ENCODE measurements at regions not wholly inside any gene's neighbourhood (a gene's known extent, or its start where the extent isn't known, plus 50 kb on each side); places are given as distances from the start of the nearest gene placed in this dataset.
"Not testable (repeated sequence)": the region's sequence is repeated elsewhere in the genome, so short reads cannot be mapped to it uniquely, and the experiment has no call there.

GRCh38 chr1:54474310-54475251 lies 68.4 kb upstream of the SSBP3 start:
- peak; percentile 80 for DNase-seq

GRCh38 chr1:54471588-54471987 lies 65.4 kb upstream of the SSBP3 start:
- DNase-seq, result no peak

GRCh38 chr1:54469444-54469843 lies 63.2 kb upstream of the SSBP3 start:
- not testable (repeated sequence) for DNase-seq

- DNase-seq, result not testable (repeated sequence)
Observed at GRCh38 chr1:54468288-54469084, 62.3 kb upstream of the SSBP3 start.

- no peak for DNase-seq
Observed at GRCh38 chr1:54465351-54465811, 59.2 kb upstream of the SSBP3 start.

- peak; percentile 45 for DNase-seq
Observed at GRCh38 chr1:54464477-54465146, 58.4 kb upstream of the SSBP3 start.

- no peak for DNase-seq
Observed at GRCh38 chr1:54464031-54464476, 57.9 kb upstream of the SSBP3 start.

GRCh38 chr1:54463259-54464030 lies 57.3 kb upstream of the SSBP3 start:
- DNase-seq, result peak; percentile 17

GRCh38 chr1:54462597-54463258 lies 56.5 kb upstream of the SSBP3 start:
- no peak for DNase-seq

- DNase-seq, result no peak
Observed at GRCh38 chr1:54461731-54462596, 55.8 kb upstream of the SSBP3 start.

- DNase-seq, result no peak
Observed at GRCh38 chr1:54460861-54461387, 54.7 kb upstream of the SSBP3 start.

GRCh38 chr1:54460351-54460750 lies 54.2 kb upstream of the SSBP3 start:
- DNase-seq, result no peak

GRCh38 chr1:54459726-54460191 lies 53.6 kb upstream of the SSBP3 start:
- peak; percentile 84 for DNase-seq

- peak; percentile 27 for DNase-seq
Observed at GRCh38 chr1:54459140-54459539, 52.9 kb upstream of the SSBP3 start.

- peak; percentile 14 for DNase-seq
Observed at GRCh38 chr1:54456921-54457529, 50.8 kb upstream of the SSBP3 start.

- no peak for DNase-seq
Observed at GRCh38 chr1:54456361-54456760, 50.2 kb upstream of the SSBP3 start.

All from NCI-H69 (cell line).